GM10248 (cell line): ENCODE measurements at regions not wholly inside any gene's neighbourhood (a gene's known extent, or its start where the extent isn't known, plus 50 kb on each side); places are given as distances from the start of the nearest gene placed in this dataset.

ENCODE experiments used
- CTCF ChIA-PET: fragments of 300-600 bp; sonication (Branson Sonifier 250); formaldehyde crosslinking; extraction: SDS; loops from one replicate; lab custom pipeline; 2021; ENCODE audit warnings: antibody characterized with exemption; lab: Yijun Ruan, JAX
- POLR2A ChIA-PET: fragments of 350-650 bp; sonication (Branson Sonifier 250); formaldehyde crosslinking; extraction: SDS; loops from one replicate; lab custom pipeline; 2020; ENCODE audit warnings: antibody characterized with exemption; lab: Yijun Ruan, JAX
- DNase-seq: peaks from one replicate; pipeline ENCODE4 v3.0.0; 2012; ENCODE audit errors: extremely low spot score
- CTCF ChIP-seq: IDR thresholded peaks from 2 replicates; pipeline ENCODE4 v1.5.1; 2012; ENCODE audit warnings: mild to moderate bottlenecking, low read depth; ENCODE audit errors: extremely low read depth, missing control alignments, control extremely low read depth

DNA sequence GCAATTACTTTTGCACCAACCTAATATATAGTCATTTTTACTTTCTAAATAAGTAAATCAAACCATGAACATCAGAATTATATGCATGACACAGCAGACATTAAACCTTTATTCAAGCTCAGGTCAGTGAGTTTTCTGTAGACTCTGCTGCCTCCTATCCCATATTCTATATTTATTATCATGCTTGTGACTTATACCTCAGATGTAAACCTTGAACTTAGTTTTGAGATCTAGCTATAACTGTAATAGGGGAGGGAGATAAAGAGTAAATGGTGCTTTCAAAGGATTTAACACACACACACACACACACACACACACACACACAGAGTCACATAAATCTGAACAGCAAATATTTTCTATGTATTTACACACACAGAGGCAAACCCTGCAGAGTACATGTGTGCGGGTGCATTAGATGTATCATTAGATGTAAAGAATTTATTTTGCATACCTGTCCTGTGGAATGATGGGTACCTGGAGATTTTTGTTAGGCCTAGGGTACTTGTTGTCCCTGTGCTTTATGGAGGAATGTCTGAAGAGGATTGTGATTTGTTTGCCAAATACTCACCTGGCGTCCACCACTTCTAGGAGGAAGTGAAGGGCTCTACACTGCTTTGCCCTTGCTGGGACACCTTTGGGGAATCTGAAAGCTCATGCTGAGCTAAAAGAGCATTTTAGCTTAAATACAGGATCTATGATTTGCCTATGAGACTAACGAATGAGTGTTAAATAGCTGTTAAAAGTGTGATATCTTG, 521.9 kb downstream of the KLF5 start:
- ChIA-PET POLR2A (interaction anchor here (0.6 kb wide), 1 partner anchor 423 kb away, joined by 3 read pairs; no protein-coding TSS in a partner anchor), CTCF (no interaction called here)
- no peak for DNase-seq
- TF ChIP-seq CTCF = no peak

GRCh38 chr13:73579574-73580274, 520.9 kb downstream of the KLF5 start:
- TF ChIP-seq CTCF = no peak
- no peak for DNase-seq
- ChIA-PET CTCF (no interaction called here), POLR2A (interaction anchor here (0.6 kb wide), 1 partner anchor 422 kb away, joined by 3 read pairs; no protein-coding TSS in a partner anchor)

GRCh38 chr13:73578251-73578875, 519.6 kb downstream of the KLF5 start:
- ChIA-PET POLR2A (no interaction called here), CTCF (interaction anchor here (1.3 kb wide), 1 partner anchor 11 kb away, joined by 4 read pairs; no protein-coding TSS in a partner anchor)
- DNase-seq = no peak
- no peak for TF ChIP-seq CTCF

DNA sequence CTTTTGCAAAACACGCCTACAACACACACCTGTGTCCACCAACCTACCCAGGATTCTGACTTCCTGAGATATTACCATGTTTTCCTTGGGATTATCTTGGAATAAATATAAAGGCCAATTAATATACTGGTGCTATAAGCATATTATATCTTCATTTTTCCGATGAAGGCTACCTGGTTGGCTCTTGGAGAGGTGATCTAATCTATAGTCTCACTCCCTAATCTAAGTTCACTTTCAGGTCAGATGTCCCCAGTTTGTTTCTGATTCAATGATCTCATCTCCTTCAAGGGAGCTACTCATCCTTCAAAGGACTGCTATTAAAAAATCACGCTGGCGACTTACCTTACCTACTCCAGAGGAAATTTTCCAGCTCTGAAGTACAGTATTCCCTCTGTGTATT, 517.5 kb downstream of the KLF5 start:
- POLR2A ChIA-PET = no interaction called here
- no peak for TF ChIP-seq CTCF
- DNase-seq = no peak
- CTCF ChIA-PET = no interaction called here

DNA sequence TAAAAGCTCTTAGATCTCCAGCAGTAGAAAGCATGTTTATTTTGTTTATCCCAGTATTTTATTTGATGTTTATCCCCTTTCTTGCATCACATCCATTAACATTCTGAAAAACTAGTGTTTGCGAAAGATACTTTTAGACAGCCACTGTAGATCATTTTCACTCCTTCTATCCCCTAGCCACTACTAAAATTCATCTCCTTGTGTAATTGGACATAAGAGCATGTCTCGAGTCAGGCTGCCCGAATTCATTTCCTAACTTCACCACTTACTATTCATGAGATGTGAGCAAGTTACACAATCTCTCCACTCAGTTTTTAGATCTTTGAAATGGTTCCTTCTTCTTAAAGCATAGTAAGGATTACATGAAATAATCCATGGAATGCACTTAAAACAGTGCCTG, 514.0 kb downstream of the KLF5 start:
- ChIA-PET POLR2A (no interaction called here), CTCF (no interaction called here)
- no peak for DNase-seq

More for the DNA sequence above, 514.0 kb downstream of the KLF5 start:
- TF ChIP-seq CTCF = no peak
